GM13976 (cell line): ENCODE measurements at regions not wholly inside any gene's neighbourhood (a gene's known extent, or its start where the extent isn't known, plus 50 kb on each side); places are given as distances from the start of the nearest gene placed in this dataset.

ENCODE experiments used
- DNase-seq: peaks from one replicate; pipeline ENCODE4 v3.0.0; 2012; ENCODE audit warnings: low spot score
- in situ Hi-C: fragments of 300-500 bp; cut with MboI; formaldehyde crosslinking; loops from one replicate; pipeline ENCODE4 v1.12.0; 2022; ENCODE audit warnings: low sequenced_read_pairs, mixed read lengths, inconsistent platforms; ENCODE audit not compliant: unreplicated experiment
- TF ChIP-seq, protein P1 (sequence below): IDR thresholded peaks from 2 replicates; pipeline ENCODE4 v1.5.1; 2012; ENCODE audit warnings: borderline replicate concordance, mild to moderate bottlenecking; ENCODE audit not compliant: insufficient read depth; ENCODE audit errors: extremely low read depth, missing control alignments, control extremely low read depth

DNA sequence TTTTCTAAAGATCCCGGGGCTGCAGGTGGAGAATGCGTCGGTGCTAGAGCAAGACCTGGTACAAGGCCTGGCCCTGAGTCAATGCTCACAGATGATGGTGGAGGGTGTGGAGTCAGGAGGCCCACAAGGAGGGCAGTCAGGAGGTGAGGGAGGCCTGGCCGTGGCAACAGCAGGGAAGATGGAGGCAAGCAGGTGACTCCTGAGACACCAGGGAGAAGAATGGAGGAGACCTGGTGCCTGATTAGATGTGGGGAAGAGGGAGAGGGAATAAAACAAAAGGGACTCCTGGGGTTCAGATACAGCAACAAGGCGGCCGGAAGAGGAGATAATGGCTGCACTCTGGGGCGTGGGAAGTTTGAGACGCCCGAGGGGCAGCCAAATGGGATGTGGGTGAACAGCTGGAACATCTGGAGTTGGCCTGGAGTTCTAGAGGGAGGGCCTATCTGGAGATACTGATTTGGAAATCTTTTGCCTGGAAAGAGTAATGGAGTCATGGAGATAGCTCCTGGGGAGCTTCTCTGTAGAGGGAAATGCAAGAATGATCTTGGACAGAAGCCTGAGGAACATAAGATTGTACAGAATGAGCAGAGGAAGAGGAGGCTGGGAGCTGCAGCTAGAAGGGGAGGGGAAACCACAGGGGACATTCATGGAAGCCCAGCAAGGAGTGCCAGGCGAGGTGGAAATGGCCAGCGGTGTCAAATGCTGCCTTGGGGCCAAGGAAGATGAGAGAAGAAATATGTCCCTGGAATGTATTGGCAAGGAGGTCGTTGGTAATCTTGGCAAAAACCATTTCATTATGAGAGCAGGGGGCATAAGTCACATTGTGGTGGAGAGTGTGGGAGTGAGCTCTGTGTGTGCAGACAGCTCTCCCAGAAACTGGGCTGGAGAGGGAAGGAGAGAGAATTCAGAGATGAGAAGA is 67.5 kb upstream of the CORO2B start:
- TF ChIP-seq, protein P1, sequence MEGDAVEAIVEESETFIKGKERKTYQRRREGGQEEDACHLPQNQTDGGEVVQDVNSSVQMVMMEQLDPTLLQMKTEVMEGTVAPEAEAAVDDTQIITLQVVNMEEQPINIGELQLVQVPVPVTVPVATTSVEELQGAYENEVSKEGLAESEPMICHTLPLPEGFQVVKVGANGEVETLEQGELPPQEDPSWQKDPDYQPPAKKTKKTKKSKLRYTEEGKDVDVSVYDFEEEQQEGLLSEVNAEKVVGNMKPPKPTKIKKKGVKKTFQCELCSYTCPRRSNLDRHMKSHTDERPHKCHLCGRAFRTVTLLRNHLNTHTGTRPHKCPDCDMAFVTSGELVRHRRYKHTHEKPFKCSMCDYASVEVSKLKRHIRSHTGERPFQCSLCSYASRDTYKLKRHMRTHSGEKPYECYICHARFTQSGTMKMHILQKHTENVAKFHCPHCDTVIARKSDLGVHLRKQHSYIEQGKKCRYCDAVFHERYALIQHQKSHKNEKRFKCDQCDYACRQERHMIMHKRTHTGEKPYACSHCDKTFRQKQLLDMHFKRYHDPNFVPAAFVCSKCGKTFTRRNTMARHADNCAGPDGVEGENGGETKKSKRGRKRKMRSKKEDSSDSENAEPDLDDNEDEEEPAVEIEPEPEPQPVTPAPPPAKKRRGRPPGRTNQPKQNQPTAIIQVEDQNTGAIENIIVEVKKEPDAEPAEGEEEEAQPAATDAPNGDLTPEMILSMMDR = no peak
- in situ Hi-C loops = no loop called here
- no peak for DNase-seq

- TF ChIP-seq, protein P1 = no peak
- no peak for DNase-seq
- in situ Hi-C loops = no loop called here
Observed at GRCh38 chr15:68512052-68512451, 66.7 kb upstream of the CORO2B start.

DNA sequence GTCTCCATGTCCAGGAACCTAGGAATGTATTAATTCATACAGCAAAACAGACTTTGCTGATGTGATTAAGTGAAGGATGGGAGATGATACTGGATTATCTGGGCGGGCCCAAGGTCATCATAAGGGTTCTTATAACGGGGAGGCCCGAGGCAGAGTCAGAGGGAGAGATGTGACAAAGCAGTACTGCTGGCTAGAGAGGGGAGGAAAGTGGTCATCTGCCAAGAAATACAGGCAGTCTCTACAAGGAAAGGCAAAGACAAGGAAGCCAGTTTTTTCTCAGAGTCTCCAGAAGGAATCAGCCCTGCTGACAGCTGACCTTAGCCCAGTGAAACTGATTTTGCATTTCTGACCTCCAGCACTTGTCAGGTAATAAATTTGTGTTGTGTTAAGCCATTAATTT is 66.2 kb upstream of the CORO2B start:
- in situ Hi-C loops = no loop called here
- TF ChIP-seq, protein P1 = no peak
- DNase-seq = no peak

- in situ Hi-C loops = no loop called here
- DNase-seq = no peak
- TF ChIP-seq, protein P1 = no peak
Observed at GRCh38 chr15:68515371-68516095, 63.3 kb upstream of the CORO2B start.

DNA sequence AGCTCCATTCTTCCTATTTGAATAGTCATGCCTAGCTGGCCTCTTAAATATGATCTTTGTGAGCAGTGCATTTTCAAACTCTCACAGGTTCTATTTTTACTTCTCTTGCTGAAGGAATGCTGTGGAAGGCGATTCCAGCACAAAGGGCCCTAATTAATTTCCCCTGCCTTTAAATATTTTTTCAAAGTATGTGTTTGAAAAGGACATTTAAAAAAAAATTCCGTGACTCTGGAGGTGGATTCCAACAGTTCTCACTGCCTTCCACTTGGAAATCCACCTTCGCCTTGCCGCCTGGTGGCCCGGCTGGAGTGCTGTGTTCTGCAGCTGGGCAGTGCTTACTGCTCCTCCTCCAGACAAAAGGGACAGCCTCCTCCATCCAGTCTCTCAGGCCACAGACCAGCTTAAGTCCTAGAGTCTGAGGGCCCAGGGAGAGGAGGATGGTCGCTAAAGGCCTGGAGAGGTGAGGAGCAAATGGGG is 61.5 kb upstream of the CORO2B start:
- in situ Hi-C loops = no loop called here
- no peak for DNase-seq
- TF ChIP-seq, protein P1 = no peak

GRCh38 chr15:68518046-68518445 is 60.7 kb upstream of the CORO2B start:
- in situ Hi-C loops = no loop called here
- TF ChIP-seq, protein P1 = no peak
- no peak for DNase-seq
